ENCODE measurements at regions not wholly inside any gene's neighbourhood (a gene's known extent, or its start where the extent isn't known, plus 50 kb on each side); places are given as distances from the start of the nearest gene placed in this dataset.

DNA sequence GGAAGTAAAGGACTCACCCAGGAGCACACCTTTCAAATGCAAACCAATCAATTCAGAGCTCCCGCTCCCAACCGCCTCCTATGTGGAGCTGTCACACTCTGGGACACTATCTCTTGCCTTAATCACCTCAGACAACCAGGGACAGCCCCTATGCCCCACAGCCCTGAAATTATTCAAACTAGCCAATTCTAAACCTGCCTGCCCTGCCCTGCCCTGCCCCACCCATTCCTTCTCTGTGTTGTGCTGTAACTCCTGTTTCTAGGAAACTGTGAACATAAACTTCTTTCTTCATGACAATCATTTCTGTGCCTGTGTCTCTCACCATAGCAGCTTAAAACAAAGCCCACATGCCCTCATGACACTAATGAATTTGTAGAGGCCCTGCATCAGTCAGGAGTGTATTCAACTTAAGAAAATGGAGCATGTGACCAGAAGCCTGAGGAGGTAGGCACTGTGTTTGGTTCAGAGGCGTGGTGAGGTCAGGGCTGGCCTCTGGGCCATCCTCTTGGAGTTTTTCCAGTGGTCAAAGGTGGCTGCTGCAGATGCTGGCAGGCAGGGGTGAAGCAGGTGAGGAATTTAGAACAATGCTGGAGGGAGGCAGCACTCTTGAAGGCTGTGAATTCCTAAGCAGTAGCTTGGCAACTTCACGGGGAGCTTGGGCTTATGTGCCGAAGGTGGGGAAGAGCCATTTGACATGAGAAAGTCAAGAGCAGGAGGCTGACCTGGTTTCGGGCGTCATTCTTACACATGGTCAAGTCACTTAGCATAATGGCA, 74.5 kb downstream of the RHOU start:
- no peak overlapping the region; the same call in 1 of the 2 replicates for H3K4me3 ChIP-seq (ENCODE audit: low read depth, low read length)
- H3K27me3 ChIP-seq (ENCODE audit: control insufficient read depth, insufficient read depth, low read length): no peaks in the 10 kb centered on the region
- no peaks in the 10 kb centered on the region for H3K9me3 ChIP-seq (ENCODE audit: control insufficient read depth, insufficient read depth, low read depth, low read length)
- H3K9ac ChIP-seq (ENCODE audit: low read length): peak overlapping the region; percentile 25
- H3K36me3 ChIP-seq (ENCODE audit: control insufficient read depth, insufficient read depth, low read length): no peaks in the 10 kb centered on the region
- H3K27ac ChIP-seq (ENCODE audit: low read depth, low read length): no peak overlapping the region
- H3K4me1 ChIP-seq (ENCODE audit: control insufficient read depth, insufficient read depth, low read length): peaks cover 47% of the 10 kb centered on the region

DNA sequence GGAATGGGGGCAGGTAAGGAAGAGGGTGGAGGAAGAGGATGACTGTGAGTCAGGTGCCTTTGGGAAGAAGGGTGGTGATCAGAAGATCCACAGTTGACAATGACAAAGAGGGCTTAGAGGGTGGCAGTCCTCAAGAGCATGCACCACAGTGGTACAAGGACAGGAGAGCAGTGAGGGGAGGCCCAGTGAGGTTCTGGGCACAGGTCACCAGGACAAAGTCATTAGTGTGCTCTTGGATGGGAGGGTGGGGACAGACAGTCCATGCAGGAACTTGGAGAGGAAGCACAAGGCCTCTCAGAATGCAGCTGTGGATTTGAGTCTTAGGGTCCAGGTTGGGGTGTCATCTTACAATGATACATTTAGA, 75.1 kb downstream of the RHOU start:
- Histone ChIP-seq H3K4me3 (ENCODE audit: low read depth, low read length) (no peak overlapping the region; the same call in 1 of the 2 replicates), H3K27me3 (ENCODE audit: control insufficient read depth, insufficient read depth, low read length) (no peaks in the 10 kb centered on the region), H3K9ac (ENCODE audit: low read length) (no peak overlapping the region), H3K36me3 (ENCODE audit: control insufficient read depth, insufficient read depth, low read length) (no peaks in the 10 kb centered on the region), H3K4me1 (ENCODE audit: control insufficient read depth, insufficient read depth, low read length) (peaks cover 41% of the 10 kb centered on the region), H3K27ac (ENCODE audit: low read depth, low read length) (no peak overlapping the region), H3K9me3 (ENCODE audit: control insufficient read depth, insufficient read depth, low read depth, low read length) (no peaks in the 10 kb centered on the region)

DNA sequence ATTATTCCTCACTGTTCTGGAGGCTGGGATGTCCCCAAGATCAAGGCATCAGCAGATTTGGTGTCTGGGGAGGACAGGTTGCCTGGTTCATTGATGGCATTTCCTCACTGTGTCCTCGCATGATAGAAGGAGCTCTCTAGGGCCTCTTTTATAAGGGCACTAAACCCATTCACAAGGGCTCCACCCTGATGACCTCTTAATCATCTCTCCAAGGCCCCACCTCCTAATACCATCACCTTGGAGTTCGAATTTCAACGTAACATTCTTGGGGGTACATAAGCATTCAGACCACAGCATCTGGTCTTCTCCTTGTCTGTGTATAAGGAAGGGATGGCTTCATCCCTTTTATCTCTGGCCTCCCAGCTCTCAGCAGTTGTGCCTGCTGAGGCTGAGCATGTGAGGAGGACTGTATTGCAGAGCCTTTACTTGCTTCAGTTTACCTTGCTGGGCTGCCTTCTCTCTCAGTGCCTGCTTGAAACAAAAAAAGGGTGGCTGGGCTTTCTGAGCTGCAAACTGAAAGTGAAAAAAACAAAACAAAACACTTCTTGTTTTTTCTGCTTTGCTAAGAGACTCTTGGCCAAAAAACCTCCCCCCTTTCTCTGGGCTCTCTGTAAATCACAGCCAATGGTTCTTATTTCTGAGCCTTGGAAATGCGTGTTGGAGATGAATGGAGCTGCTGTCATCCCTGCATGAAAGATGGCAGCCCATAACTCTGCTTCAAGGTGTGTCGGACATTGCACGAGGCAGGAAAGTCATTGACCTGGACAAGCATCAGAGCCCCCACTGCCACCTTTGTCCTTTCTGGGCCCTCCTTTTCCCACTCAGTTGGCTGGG, 75.8 kb downstream of the RHOU start:
- Histone ChIP-seq H3K4me1 (ENCODE audit: control insufficient read depth, insufficient read depth, low read length) (peaks cover 38% of the 10 kb centered on the region), H3K9me3 (ENCODE audit: control insufficient read depth, insufficient read depth, low read depth, low read length) (no peaks in the 10 kb centered on the region), H3K4me3 (ENCODE audit: low read depth, low read length) (no peak overlapping the region)

GRCh38 chr1:228811712-228812305, 76.5 kb downstream of the RHOU start:
- H3K4me3 ChIP-seq (ENCODE audit: low read depth, low read length): no peak overlapping the region
- H3K27me3 ChIP-seq (ENCODE audit: control insufficient read depth, insufficient read depth, low read length): no peaks in the 10 kb centered on the region
- no peaks in the 10 kb centered on the region for H3K9me3 ChIP-seq (ENCODE audit: control insufficient read depth, insufficient read depth, low read depth, low read length)
- peaks cover 38% of the 10 kb centered on the region for H3K4me1 ChIP-seq (ENCODE audit: control insufficient read depth, insufficient read depth, low read length)
- no peaks in the 10 kb centered on the region for H3K36me3 ChIP-seq (ENCODE audit: control insufficient read depth, insufficient read depth, low read length)
- no peak overlapping the region for H3K27ac ChIP-seq (ENCODE audit: low read depth, low read length)
- no peak overlapping the region for H3K9ac ChIP-seq (ENCODE audit: low read length)

More for the DNA sequence above, 75.8 kb downstream of the RHOU start:
- H3K36me3 ChIP-seq (ENCODE audit: control insufficient read depth, insufficient read depth, low read length): no peaks in the 10 kb centered on the region
- no peak overlapping the region for H3K27ac ChIP-seq (ENCODE audit: low read depth, low read length)
- H3K9ac ChIP-seq (ENCODE audit: low read length): no peak overlapping the region
- H3K27me3 ChIP-seq (ENCODE audit: control insufficient read depth, insufficient read depth, low read length): no peaks in the 10 kb centered on the region

DNA sequence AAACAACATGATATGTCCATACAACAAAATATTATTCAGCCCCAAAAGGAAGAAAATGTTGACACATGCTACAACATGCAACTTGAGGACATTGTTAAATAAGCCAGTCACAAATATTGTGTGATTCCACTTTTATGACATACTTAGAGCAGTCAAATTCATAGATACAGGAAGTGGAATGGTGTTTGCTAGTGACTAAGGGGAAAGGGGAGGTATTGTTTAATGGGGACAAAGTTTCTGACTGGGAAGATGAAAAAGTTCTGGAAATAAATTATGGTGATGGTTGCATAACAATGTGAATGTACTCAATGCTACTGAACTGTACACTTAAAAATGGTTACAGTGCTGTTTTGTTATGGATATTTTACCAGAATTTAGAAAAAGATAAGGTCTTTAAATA, 77.7 kb downstream of the RHOU start:
- no peaks in the 10 kb centered on the region for H3K36me3 ChIP-seq (ENCODE audit: control insufficient read depth, insufficient read depth, low read length)
- H3K27me3 ChIP-seq (ENCODE audit: control insufficient read depth, insufficient read depth, low read length): no peaks in the 10 kb centered on the region
- peaks cover 38% of the 10 kb centered on the region for H3K4me1 ChIP-seq (ENCODE audit: control insufficient read depth, insufficient read depth, low read length)

DNA sequence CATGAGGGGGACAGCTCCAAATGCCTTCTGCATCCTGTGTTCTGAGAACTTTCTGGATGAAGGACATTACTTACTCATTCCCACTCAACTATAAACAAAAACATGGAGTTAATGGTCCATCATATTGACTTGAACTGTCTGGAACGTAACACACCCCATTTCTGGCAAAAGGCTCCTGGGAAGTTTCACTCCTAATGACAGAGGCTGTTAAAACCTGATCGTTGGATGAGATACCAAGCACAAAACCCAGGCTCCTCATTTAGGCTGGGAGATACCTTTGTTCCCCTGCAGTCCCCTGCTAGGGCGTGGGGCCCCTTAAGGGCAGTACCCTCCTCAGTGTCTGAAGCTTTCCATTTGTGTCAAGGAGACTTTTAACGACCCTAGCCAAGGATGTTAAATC, 78.9 kb downstream of the RHOU start:
- Histone ChIP-seq H3K4me1 (ENCODE audit: control insufficient read depth, insufficient read depth, low read length) (peaks cover 35% of the 10 kb centered on the region), H3K36me3 (ENCODE audit: control insufficient read depth, insufficient read depth, low read length) (no peaks in the 10 kb centered on the region), H3K4me3 (ENCODE audit: low read depth, low read length) (no peak overlapping the region), H3K9ac (ENCODE audit: low read length) (no peak overlapping the region), H3K27me3 (ENCODE audit: control insufficient read depth, insufficient read depth, low read length) (no peaks in the 10 kb centered on the region), H3K27ac (ENCODE audit: low read depth, low read length) (no peak overlapping the region), H3K9me3 (ENCODE audit: control insufficient read depth, insufficient read depth, low read depth, low read length) (no peaks in the 10 kb centered on the region)

More for the DNA sequence above, 77.7 kb downstream of the RHOU start:
- no peak overlapping the region for H3K27ac ChIP-seq (ENCODE audit: low read depth, low read length)
- no peak overlapping the region for H3K4me3 ChIP-seq (ENCODE audit: low read depth, low read length)
- H3K9ac ChIP-seq (ENCODE audit: low read length): no peak overlapping the region
- no peaks in the 10 kb centered on the region for H3K9me3 ChIP-seq (ENCODE audit: control insufficient read depth, insufficient read depth, low read depth, low read length)

DNA sequence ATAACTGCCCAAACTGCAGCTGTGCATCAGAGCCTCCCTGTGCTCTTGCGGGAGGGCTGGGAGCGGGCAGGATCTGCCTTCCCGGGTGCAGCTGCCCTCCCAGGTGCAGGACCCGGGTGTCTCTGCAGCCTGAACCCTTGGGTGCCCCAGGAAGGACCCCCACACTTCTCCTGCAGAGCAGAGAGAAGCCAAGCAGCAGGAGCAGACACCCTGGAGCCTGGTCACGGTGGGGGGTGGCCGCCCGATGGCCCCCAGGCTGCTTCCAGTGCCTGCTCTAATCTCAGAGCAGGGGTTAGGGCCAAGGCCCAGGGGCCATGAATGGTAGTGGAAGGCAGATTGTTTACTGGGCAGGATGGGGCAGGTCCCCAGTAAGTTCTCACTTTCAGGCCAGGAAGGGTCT, 83.0 kb downstream of the RHOU start:
- peaks cover 6% of the 10 kb centered on the region; the same call in 1 of the 2 replicates for H3K4me1 ChIP-seq (ENCODE audit: control insufficient read depth, insufficient read depth, low read length)
- H3K4me3 ChIP-seq (ENCODE audit: low read depth, low read length): no peak overlapping the region
- H3K27me3 ChIP-seq (ENCODE audit: control insufficient read depth, insufficient read depth, low read length): no peaks in the 10 kb centered on the region
- no peaks in the 10 kb centered on the region for H3K36me3 ChIP-seq (ENCODE audit: control insufficient read depth, insufficient read depth, low read length)
- no peak overlapping the region for H3K27ac ChIP-seq (ENCODE audit: low read depth, low read length)
- H3K9me3 ChIP-seq (ENCODE audit: control insufficient read depth, insufficient read depth, low read depth, low read length): no peaks in the 10 kb centered on the region
- H3K9ac ChIP-seq (ENCODE audit: low read length): no peak overlapping the region

DNA sequence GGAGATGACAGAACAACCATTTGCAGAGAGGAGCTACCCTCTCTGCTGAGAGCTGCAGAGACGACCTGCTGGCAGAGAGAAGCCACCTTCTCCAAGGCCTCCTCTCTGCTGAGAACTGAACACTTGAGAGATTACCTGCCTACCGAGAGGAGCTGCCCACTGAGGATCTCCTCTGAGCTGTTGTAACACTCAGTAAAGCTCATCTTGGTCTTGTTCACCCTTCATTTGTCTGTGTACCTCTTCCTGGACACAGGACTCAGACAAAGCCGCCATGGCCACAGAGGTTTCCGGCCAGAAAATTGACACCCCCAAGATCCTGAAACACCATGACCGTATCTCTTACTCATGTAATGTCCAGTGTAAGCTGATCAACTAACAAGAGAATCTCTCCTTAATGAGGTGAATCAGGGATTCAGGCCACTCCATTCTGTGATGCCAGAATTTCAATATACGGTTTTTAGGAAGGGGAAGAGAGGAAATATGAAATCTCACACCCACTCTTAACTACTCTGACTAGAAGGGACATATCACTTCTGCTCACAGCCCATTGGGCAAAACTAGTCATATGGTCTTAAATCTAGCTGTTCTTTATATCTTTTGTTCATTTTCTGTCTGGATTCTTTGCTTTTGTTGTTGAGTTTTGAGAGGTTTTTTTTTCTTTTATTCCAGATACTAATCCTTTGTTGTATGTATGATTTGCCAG, 83.8 kb downstream of the RHOU start:
- H3K36me3 ChIP-seq (ENCODE audit: control insufficient read depth, insufficient read depth, low read length): no peaks in the 10 kb centered on the region
- no peaks in the 10 kb centered on the region for H3K27me3 ChIP-seq (ENCODE audit: control insufficient read depth, insufficient read depth, low read length)
- H3K9me3 ChIP-seq (ENCODE audit: control insufficient read depth, insufficient read depth, low read depth, low read length): no peaks in the 10 kb centered on the region
- no peak overlapping the region for H3K27ac ChIP-seq (ENCODE audit: low read depth, low read length)
- peaks cover 5% of the 10 kb centered on the region; the same call in 1 of the 2 replicates for H3K4me1 ChIP-seq (ENCODE audit: control insufficient read depth, insufficient read depth, low read length)
- no peak overlapping the region for H3K4me3 ChIP-seq (ENCODE audit: low read depth, low read length)
- no peak overlapping the region for H3K9ac ChIP-seq (ENCODE audit: low read length)

DNA sequence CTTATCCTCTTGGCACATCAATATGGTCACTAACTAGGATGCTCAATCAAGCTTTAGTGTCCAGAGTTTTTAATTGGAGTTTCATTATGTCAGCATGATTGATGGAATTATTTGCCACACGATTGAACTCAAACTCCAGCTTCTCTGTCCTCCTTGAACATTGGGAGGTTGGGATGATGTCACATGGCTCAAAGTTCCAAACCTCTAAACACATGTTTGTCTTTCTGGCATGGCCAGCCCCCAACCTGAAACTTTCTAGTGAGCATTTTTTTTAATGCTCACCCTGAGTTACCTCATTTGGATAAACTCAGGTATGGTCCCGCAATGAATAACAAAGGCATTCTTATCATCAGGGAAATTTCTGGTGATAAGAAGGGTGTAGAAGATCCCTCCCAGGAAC, 86.0 kb downstream of the RHOU start:
- Histone ChIP-seq H3K36me3 (ENCODE audit: control insufficient read depth, insufficient read depth, low read length) (no peaks in the 10 kb centered on the region), H3K9me3 (ENCODE audit: control insufficient read depth, insufficient read depth, low read depth, low read length) (no peaks in the 10 kb centered on the region), H3K9ac (ENCODE audit: low read length) (no peak overlapping the region), H3K4me3 (ENCODE audit: low read depth, low read length) (no peak overlapping the region), H3K27me3 (ENCODE audit: control insufficient read depth, insufficient read depth, low read length) (no peaks in the 10 kb centered on the region), H3K4me1 (ENCODE audit: control insufficient read depth, insufficient read depth, low read length) (peaks cover under 1% of the 10 kb centered on the region; the same call in 1 of the 2 replicates), H3K27ac (ENCODE audit: low read depth, low read length) (no peak overlapping the region)

GRCh38 chr1:228823200-228823599, 87.9 kb downstream of the RHOU start:
- no peak overlapping the region for H3K4me3 ChIP-seq (ENCODE audit: low read depth, low read length)
- no peak overlapping the region for H3K27ac ChIP-seq (ENCODE audit: low read depth, low read length)
- no peak overlapping the region for H3K9ac ChIP-seq (ENCODE audit: low read length)

More at GRCh38 chr1:228823200-228823599, 87.9 kb downstream of the RHOU start:
- H3K9me3 ChIP-seq (ENCODE audit: control insufficient read depth, insufficient read depth, low read depth, low read length): no peaks in the 10 kb centered on the region
- no peaks in the 10 kb centered on the region for H3K27me3 ChIP-seq (ENCODE audit: control insufficient read depth, insufficient read depth, low read length)
- H3K36me3 ChIP-seq (ENCODE audit: control insufficient read depth, insufficient read depth, low read length): no peaks in the 10 kb centered on the region
- peaks cover 10% of the 10 kb centered on the region for H3K4me1 ChIP-seq (ENCODE audit: control insufficient read depth, insufficient read depth, low read length)

Data from HUES6 (cell line).